CD4-positive, alpha-beta T cell treated with Interleukin-10 for 1 hour (primary cell): ENCODE measurements at regions not wholly inside any gene's neighbourhood (a gene's known extent, or its start where the extent isn't known, plus 50 kb on each side); places are given as distances from the start of the nearest gene placed in this dataset.

Source experiments
- DNase-seq: peaks from one replicate; pipeline ENCODE4 v3.0.0-alpha.2; 2020

GRCh38 chr6:6483733-6484132 is 104.8 kb upstream of the LY86 start:
- no peak for DNase-seq

- no peak for DNase-seq
Measured at GRCh38 chr6:6484681-6485080, 103.8 kb upstream of the LY86 start.

- DNase-seq, result no peak
Measured at GRCh38 chr6:6486595-6486994, 101.9 kb upstream of the LY86 start.

GRCh38 chr6:6491761-6492160 is 96.8 kb upstream of the LY86 start:
- DNase-seq, result no peak

GRCh38 chr6:6492675-6493074 is 95.8 kb upstream of the LY86 start:
- DNase-seq, result no peak

- peak; percentile 14 for DNase-seq
Measured at GRCh38 chr6:6494139-6494538, 94.4 kb upstream of the LY86 start.

GRCh38 chr6:6494677-6495076 is 93.8 kb upstream of the LY86 start:
- peak; percentile 4 for DNase-seq

GRCh38 chr6:6495851-6496250 is 92.7 kb upstream of the LY86 start:
- no peak for DNase-seq

- no peak for DNase-seq
Measured at GRCh38 chr6:6497541-6497940, 91.0 kb upstream of the LY86 start.

- DNase-seq, result no peak
Measured at GRCh38 chr6:6497976-6498375, 90.5 kb upstream of the LY86 start.

GRCh38 chr6:6503191-6503590 is 85.3 kb upstream of the LY86 start:
- DNase-seq, result no peak

GRCh38 chr6:6505111-6505510 is 83.4 kb upstream of the LY86 start:
- no peak for DNase-seq

- DNase-seq, result no peak
Measured at GRCh38 chr6:6508643-6509042, 79.9 kb upstream of the LY86 start.

- no peak for DNase-seq
Measured at GRCh38 chr6:6509284-6509683, 79.2 kb upstream of the LY86 start.

GRCh38 chr6:6512711-6513110 is 75.8 kb upstream of the LY86 start:
- DNase-seq, result no peak

GRCh38 chr6:6515691-6516607 is 72.6 kb upstream of the LY86 start:
- DNase-seq, result no peak

- DNase-seq, result no peak
Measured at GRCh38 chr6:6516666-6517458, 71.7 kb upstream of the LY86 start.

GRCh38 chr6:6518631-6519427 is 69.7 kb upstream of the LY86 start:
- no peak for DNase-seq

- DNase-seq, result no peak
Measured at GRCh38 chr6:6521961-6522482, 66.5 kb upstream of the LY86 start.

- no peak for DNase-seq
Measured at GRCh38 chr6:6522709-6523108, 65.8 kb upstream of the LY86 start.

- DNase-seq, result no peak
Measured at GRCh38 chr6:6524951-6525350, 63.6 kb upstream of the LY86 start.

- no peak for DNase-seq
Measured at GRCh38 chr6:6525933-6526332, 62.6 kb upstream of the LY86 start.

GRCh38 chr6:6529275-6529674 is 59.2 kb upstream of the LY86 start:
- no peak for DNase-seq
